ENCODE measurements at regions not wholly inside any gene's neighbourhood (a gene's known extent, or its start where the extent isn't known, plus 50 kb on each side); places are given as distances from the start of the nearest gene placed in this dataset.

GRCh38 chr4:60463857-60464502 lies 736.1 kb upstream of the ADGRL3 start:
- TF ChIP-seq, protein P1, sequence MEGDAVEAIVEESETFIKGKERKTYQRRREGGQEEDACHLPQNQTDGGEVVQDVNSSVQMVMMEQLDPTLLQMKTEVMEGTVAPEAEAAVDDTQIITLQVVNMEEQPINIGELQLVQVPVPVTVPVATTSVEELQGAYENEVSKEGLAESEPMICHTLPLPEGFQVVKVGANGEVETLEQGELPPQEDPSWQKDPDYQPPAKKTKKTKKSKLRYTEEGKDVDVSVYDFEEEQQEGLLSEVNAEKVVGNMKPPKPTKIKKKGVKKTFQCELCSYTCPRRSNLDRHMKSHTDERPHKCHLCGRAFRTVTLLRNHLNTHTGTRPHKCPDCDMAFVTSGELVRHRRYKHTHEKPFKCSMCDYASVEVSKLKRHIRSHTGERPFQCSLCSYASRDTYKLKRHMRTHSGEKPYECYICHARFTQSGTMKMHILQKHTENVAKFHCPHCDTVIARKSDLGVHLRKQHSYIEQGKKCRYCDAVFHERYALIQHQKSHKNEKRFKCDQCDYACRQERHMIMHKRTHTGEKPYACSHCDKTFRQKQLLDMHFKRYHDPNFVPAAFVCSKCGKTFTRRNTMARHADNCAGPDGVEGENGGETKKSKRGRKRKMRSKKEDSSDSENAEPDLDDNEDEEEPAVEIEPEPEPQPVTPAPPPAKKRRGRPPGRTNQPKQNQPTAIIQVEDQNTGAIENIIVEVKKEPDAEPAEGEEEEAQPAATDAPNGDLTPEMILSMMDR (IDR thresholded peaks at IDR 0.05), result no peak
- TF ChIP-seq POLR2A (IDR thresholded peaks at IDR 0.05), result no peak

Data from tibial nerve (tissue), 3 donors.